Gastroesophageal sphincter (tissue), 3 donors: ENCODE measurements at regions not wholly inside any gene's neighbourhood (a gene's known extent, or its start where the extent isn't known, plus 50 kb on each side); places are given as distances from the start of the nearest gene placed in this dataset.

Source experiments
- EP300 ChIP-seq: sonication (generic); formaldehyde crosslinking; IDR thresholded peaks from one replicate; pipeline ENCODE4 v1.6.1; 2017; ENCODE audit warnings: antibody characterized with exemption, mild to moderate bottlenecking
- TF ChIP-seq, protein P1 (sequence below), 4 experiments: fragments of 200-600 bp in 2 of 4; fragments of 450-650 bp in 2 of 4; sonication (generic) in 1 of 4; IDR thresholded peaks; one replicate each; pipeline ENCODE4 v1.5.1; 2017 to 2019; ENCODE audit warnings: antibody characterized with exemption in 4 of 4, mild to moderate bottlenecking in 2 of 4, moderate library complexity in 2 of 4

DNA sequence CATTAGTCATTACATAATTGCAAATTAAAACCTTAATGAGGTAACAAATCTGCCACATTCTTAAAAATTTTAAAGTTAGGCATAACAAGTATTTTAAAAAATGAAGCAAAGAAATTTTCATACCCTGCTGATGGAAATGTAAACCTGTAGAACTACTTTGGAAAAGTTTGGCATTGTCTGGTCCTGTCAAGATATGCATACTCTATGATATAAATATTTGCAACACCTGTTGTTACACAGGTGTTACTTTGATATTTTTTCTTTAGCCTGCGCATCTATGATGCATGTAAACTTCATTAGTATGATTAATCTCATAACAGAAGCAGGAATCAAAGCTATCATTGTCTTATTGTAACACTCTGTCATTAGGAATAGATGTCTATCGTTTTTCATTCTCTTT, 634.3 kb downstream of the TRIB2 start:
- TF ChIP-seq, protein P1, sequence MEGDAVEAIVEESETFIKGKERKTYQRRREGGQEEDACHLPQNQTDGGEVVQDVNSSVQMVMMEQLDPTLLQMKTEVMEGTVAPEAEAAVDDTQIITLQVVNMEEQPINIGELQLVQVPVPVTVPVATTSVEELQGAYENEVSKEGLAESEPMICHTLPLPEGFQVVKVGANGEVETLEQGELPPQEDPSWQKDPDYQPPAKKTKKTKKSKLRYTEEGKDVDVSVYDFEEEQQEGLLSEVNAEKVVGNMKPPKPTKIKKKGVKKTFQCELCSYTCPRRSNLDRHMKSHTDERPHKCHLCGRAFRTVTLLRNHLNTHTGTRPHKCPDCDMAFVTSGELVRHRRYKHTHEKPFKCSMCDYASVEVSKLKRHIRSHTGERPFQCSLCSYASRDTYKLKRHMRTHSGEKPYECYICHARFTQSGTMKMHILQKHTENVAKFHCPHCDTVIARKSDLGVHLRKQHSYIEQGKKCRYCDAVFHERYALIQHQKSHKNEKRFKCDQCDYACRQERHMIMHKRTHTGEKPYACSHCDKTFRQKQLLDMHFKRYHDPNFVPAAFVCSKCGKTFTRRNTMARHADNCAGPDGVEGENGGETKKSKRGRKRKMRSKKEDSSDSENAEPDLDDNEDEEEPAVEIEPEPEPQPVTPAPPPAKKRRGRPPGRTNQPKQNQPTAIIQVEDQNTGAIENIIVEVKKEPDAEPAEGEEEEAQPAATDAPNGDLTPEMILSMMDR (IDR thresholded peaks at IDR 0.05), result no peak
- no peak for TF ChIP-seq EP300
